ENCODE measurements at regions not wholly inside any gene's neighbourhood (a gene's known extent, or its start where the extent isn't known, plus 50 kb on each side); places are given as distances from the start of the nearest gene placed in this dataset.

DNA sequence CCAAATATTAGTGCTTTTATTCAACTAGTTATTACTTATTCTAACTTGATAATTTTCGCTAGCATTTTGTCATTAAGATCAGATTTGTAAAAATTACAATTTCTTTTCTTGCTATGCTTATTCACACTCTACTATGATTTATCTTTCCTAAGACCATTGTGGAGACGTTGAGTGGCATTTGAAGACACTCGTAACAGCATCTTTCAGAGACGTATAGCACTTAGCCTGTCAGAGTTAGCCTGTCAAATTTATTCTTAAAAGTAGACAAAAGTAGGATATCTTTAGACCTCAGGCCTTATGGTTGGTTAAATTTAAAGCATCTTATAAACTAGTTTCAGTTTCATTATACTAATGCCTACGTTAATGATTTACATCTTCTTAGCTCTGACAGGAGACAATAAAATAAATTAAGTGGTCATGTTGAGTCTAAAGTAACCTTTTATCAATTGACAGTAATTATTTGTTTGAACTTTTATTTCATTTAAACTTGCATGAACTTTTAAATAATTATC is 1410.1 kb downstream of the MRPL39 start:
- Histone ChIP-seq H3K27me3 (ENCODE audit: control insufficient read depth, extremely low read depth, insufficient read depth, low read length) (no peaks in the 10 kb centered on the region), H3K9me3 (ENCODE audit: control insufficient read depth, low read depth, low read length) (no peaks in the 10 kb centered on the region), H3K27ac (ENCODE audit: control insufficient read depth, insufficient read depth, low read length) (no peak overlapping the region), H2AFZ (ENCODE audit: control insufficient read depth, low read length) (no peak overlapping the region), H3K9me1 (ENCODE audit: control insufficient read depth, extremely low read depth, insufficient read depth, low read length) (no peaks in the 10 kb centered on the region), H3K4me3 (ENCODE audit: control insufficient read depth in 2 of 3, extremely low read depth in 1 of 3, insufficient read depth in 2 of 3, low read depth in 1 of 3, low read length in 3 of 3) (no peak overlapping the region), H3K36me3 (ENCODE audit: control insufficient read depth in 2 of 2, extremely low read depth in 1 of 2, insufficient read depth in 2 of 2, low read length in 2 of 2) (no peaks in the 10 kb centered on the region), H4K20me1 (ENCODE audit: control insufficient read depth, extremely low read depth, insufficient read depth, low read length) (no peaks in the 10 kb centered on the region), H3K4me1 (ENCODE audit: control insufficient read depth, extremely low read depth, insufficient read depth, low read length) (no peaks in the 10 kb centered on the region), H3K4me2 (ENCODE audit: control insufficient read depth, extremely low read depth, insufficient read depth, low read depth, low read length) (no peak overlapping the region), H3K79me2 (ENCODE audit: control insufficient read depth, insufficient read depth, low read length) (no peaks in the 10 kb centered on the region), H3K9ac (ENCODE audit: control insufficient read depth, extremely low read depth, insufficient read depth, low read length) (no peak overlapping the region)
- TF ChIP-seq EZH2 (IDR thresholded peaks at IDR 0.05; ENCODE audit: low read length), result no peak
- TF ChIP-seq, protein P1, sequence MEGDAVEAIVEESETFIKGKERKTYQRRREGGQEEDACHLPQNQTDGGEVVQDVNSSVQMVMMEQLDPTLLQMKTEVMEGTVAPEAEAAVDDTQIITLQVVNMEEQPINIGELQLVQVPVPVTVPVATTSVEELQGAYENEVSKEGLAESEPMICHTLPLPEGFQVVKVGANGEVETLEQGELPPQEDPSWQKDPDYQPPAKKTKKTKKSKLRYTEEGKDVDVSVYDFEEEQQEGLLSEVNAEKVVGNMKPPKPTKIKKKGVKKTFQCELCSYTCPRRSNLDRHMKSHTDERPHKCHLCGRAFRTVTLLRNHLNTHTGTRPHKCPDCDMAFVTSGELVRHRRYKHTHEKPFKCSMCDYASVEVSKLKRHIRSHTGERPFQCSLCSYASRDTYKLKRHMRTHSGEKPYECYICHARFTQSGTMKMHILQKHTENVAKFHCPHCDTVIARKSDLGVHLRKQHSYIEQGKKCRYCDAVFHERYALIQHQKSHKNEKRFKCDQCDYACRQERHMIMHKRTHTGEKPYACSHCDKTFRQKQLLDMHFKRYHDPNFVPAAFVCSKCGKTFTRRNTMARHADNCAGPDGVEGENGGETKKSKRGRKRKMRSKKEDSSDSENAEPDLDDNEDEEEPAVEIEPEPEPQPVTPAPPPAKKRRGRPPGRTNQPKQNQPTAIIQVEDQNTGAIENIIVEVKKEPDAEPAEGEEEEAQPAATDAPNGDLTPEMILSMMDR (optimal IDR thresholded peaks at IDR 0.05 in 1 of 3, IDR thresholded peaks at IDR 0.05 in 1 of 3, conservative IDR thresholded peaks at IDR 0.05 in 1 of 3; ENCODE audit: extremely low read depth in 1 of 3, insufficient read depth in 2 of 3, low read length in 3 of 3), result no peak
- DNase-seq (ENCODE audit: low read depth, low spot score) (no peak), FAIRE-seq (no peak)
- dilution Hi-C loops (cut with MboI; ENCODE audit: extremely low pct_ligation_motif_present, low sequenced_read_pairs), result no loop called here

DNA sequence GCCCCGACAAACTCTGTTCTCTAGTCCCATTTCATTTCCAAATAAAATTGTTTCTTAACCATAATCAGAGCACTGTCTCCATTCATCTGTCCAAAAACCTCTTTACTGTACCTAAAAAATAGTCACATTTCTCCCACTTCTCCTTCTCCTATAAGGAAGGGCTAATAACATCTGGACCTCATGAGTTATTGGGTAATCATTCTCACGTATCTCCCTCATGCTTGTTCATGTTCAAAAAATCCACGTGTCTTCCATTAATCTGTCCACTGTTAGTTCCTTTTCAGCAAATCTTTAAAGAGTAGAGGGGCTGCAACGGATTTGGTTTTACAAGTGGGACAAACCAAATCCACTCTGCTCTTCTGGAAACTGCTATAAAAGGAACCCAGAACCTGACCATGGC is 1418.8 kb downstream of the MRPL39 start:
- Histone ChIP-seq H2AFZ (ENCODE audit: control insufficient read depth, low read length) (no peak overlapping the region), H3K9ac (ENCODE audit: control insufficient read depth, extremely low read depth, insufficient read depth, low read length) (no peak overlapping the region), H3K4me2 (ENCODE audit: control insufficient read depth, extremely low read depth, insufficient read depth, low read depth, low read length) (no peak overlapping the region), H3K36me3 (ENCODE audit: control insufficient read depth in 2 of 2, extremely low read depth in 1 of 2, insufficient read depth in 2 of 2, low read length in 2 of 2) (no peaks in the 10 kb centered on the region), H3K27me3 (ENCODE audit: control insufficient read depth, extremely low read depth, insufficient read depth, low read length) (no peaks in the 10 kb centered on the region), H3K4me3 (ENCODE audit: control insufficient read depth in 2 of 3, extremely low read depth in 1 of 3, insufficient read depth in 2 of 3, low read depth in 1 of 3, low read length in 3 of 3) (no peak overlapping the region), H4K20me1 (ENCODE audit: control insufficient read depth, extremely low read depth, insufficient read depth, low read length) (no peaks in the 10 kb centered on the region), H3K4me1 (ENCODE audit: control insufficient read depth, extremely low read depth, insufficient read depth, low read length) (no peaks in the 10 kb centered on the region), H3K27ac (ENCODE audit: control insufficient read depth, insufficient read depth, low read length) (no peak overlapping the region), H3K9me1 (ENCODE audit: control insufficient read depth, extremely low read depth, insufficient read depth, low read length) (no peaks in the 10 kb centered on the region), H3K79me2 (ENCODE audit: control insufficient read depth, insufficient read depth, low read length) (no peaks in the 10 kb centered on the region), H3K9me3 (ENCODE audit: control insufficient read depth, low read depth, low read length) (peaks cover 2% of the 10 kb centered on the region)
- TF ChIP-seq EZH2 (IDR thresholded peaks at IDR 0.05; ENCODE audit: low read length), result no peak
- DNase-seq (ENCODE audit: low read depth, low spot score), result no peak
- dilution Hi-C loops (cut with MboI; ENCODE audit: extremely low pct_ligation_motif_present, low sequenced_read_pairs), result no loop called here
- FAIRE-seq, result no peak

DNA sequence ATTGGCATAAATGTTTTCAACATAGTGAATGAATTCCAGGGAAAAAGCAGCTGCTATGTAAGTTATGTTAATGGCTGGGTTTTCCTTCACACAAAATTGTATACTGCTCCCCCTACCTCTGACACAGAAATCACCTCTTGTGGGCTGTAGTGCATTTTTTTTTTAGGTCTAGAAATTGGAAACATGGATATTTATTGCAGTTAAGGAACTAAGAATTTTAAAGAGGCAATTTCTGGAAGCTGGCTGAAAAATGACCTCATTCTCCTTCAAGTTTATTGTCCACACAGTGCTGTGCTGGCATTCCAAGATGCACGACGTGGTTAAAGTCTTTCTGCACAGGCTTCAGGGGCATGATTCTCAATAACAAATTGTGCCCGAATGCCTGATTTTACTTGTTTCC is 1424.2 kb downstream of the MRPL39 start:
- H3K4me3 ChIP-seq (ENCODE audit: control insufficient read depth in 2 of 3, extremely low read depth in 1 of 3, insufficient read depth in 2 of 3, low read depth in 1 of 3, low read length in 3 of 3), result no peak overlapping the region
- H3K79me2 ChIP-seq (ENCODE audit: control insufficient read depth, insufficient read depth, low read length), result no peaks in the 10 kb centered on the region
- H3K9me1 ChIP-seq (ENCODE audit: control insufficient read depth, extremely low read depth, insufficient read depth, low read length), result no peaks in the 10 kb centered on the region
- no peak for FAIRE-seq
- no peaks in the 10 kb centered on the region for H3K36me3 ChIP-seq (ENCODE audit: control insufficient read depth in 2 of 2, extremely low read depth in 1 of 2, insufficient read depth in 2 of 2, low read length in 2 of 2)
- peaks cover 2% of the 10 kb centered on the region for H3K9me3 ChIP-seq (ENCODE audit: control insufficient read depth, low read depth, low read length)
- H3K4me1 ChIP-seq (ENCODE audit: control insufficient read depth, extremely low read depth, insufficient read depth, low read length), result no peaks in the 10 kb centered on the region
- H3K4me2 ChIP-seq (ENCODE audit: control insufficient read depth, extremely low read depth, insufficient read depth, low read depth, low read length), result no peak overlapping the region
- no peak overlapping the region for H2AFZ ChIP-seq (ENCODE audit: control insufficient read depth, low read length)
- H4K20me1 ChIP-seq (ENCODE audit: control insufficient read depth, extremely low read depth, insufficient read depth, low read length), result no peaks in the 10 kb centered on the region
- H3K27ac ChIP-seq (ENCODE audit: control insufficient read depth, insufficient read depth, low read length), result no peak overlapping the region
- dilution Hi-C loops (cut with MboI; ENCODE audit: extremely low pct_ligation_motif_present, low sequenced_read_pairs), result no loop called here
- no peak overlapping the region for H3K9ac ChIP-seq (ENCODE audit: control insufficient read depth, extremely low read depth, insufficient read depth, low read length)
- DNase-seq (ENCODE audit: low read depth, low spot score), result no peak
- H3K27me3 ChIP-seq (ENCODE audit: control insufficient read depth, extremely low read depth, insufficient read depth, low read length), result no peaks in the 10 kb centered on the region
- TF ChIP-seq, protein P1 (optimal IDR thresholded peaks at IDR 0.05 in 1 of 3, IDR thresholded peaks at IDR 0.05 in 1 of 3, conservative IDR thresholded peaks at IDR 0.05 in 1 of 3; ENCODE audit: extremely low read depth in 1 of 3, insufficient read depth in 2 of 3, low read length in 3 of 3), result no peak
- no peak for TF ChIP-seq EZH2 (IDR thresholded peaks at IDR 0.05; ENCODE audit: low read length)

Data from keratinocyte (primary cell).